GM12878 (cell line): ENCODE measurements at regions not wholly inside any gene's neighbourhood (a gene's known extent, or its start where the extent isn't known, plus 50 kb on each side); places are given as distances from the start of the nearest gene placed in this dataset.
A peak's percentile ranks its signal among the peaks of the same experiment; 100 is the strongest.

Experiments
- ATAC-seq: fragments of 200-7000 bp; cut with Tn5 transposase; 3 replicates; pipeline ENCODE4 v1.9.1; 2020; ENCODE audit warnings: mild to moderate bottlenecking, moderate library complexity
- BruUV-seq: library from RNA; stranded (reverse); fragments of 400-500 nt; replicated peaks from 2 replicates; lab custom pipeline; 2021; lab: Mats Ljungman, UMichigan
- CTCF ChIA-PET: fragments of 300-600 bp; sonication (Branson Sonifier 250); formaldehyde crosslinking; extraction: SDS; loops from one replicate; lab custom pipeline; 2021; ENCODE audit warnings: inconsistent platforms; lab: Yijun Ruan, JAX
- POLR2A ChIA-PET: fragments of 350-600 bp; formaldehyde crosslinking; extraction: SDS; loops from one replicate; lab custom pipeline; 2021; ENCODE audit warnings: inconsistent platforms; lab: Charles Lee
- RAD21 ChIA-PET: fragments of 300-600 bp; sonication (Branson Sonifier 250); formaldehyde crosslinking; loops from one replicate; lab custom pipeline; 2023; ENCODE audit warnings: antibody characterized with exemption; ENCODE audit not compliant: unreplicated experiment; lab: Charles Lee
- SMC1A ChIA-PET: fragments of 300-600 bp; sonication (Branson Sonifier 250); formaldehyde crosslinking; loops from one replicate; lab custom pipeline; 2023; ENCODE audit not compliant: unreplicated experiment, uncharacterized antibody; lab: Charles Lee
- DNase-seq: peaks from one replicate; pipeline ENCODE4 v3.0.0-alpha.2; 2011; ENCODE audit warnings: low read depth, low spot score
- FAIRE-seq: peaks from 3 replicates; lab custom pipeline; 2011; peaks lifted over from hg19 to GRCh38; lab: Jason Lieb, UNC
- H2AFZ ChIP-seq: 2 replicates; pipeline ENCODE4 v1.6.0; 2011; ENCODE audit warnings: low read depth, low read length, control low read depth; ENCODE audit not compliant: control insufficient read depth
- H3K27ac ChIP-seq: 2 replicates; pipeline ENCODE4 v1.5.1; 2011; ENCODE audit warnings: control low read depth; ENCODE audit not compliant: control insufficient read depth, insufficient read depth
- H3K27me3 ChIP-seq, 2 experiments: replicated peaks in 1 of 2; 2 replicates each; pipeline versions ENCODE4 v1.6.0 to v1.6.1; 2011; ENCODE audit warnings: low read length in 1 of 2; ENCODE audit not compliant: control insufficient read depth in 2 of 2, insufficient read depth in 2 of 2
- H3K36me3 ChIP-seq, 2 experiments: 2 replicates each; pipeline ENCODE4 v1.5.1; 2011; ENCODE audit warnings: low read length in 1 of 2; ENCODE audit not compliant: control insufficient read depth in 2 of 2, insufficient read depth in 2 of 2
- H3K4me1 ChIP-seq: 2 replicates; pipeline ENCODE4 v1.6.1; 2011; ENCODE audit warnings: mild to moderate bottlenecking, low read length, moderate library complexity, mixed read lengths; ENCODE audit not compliant: control insufficient read depth, insufficient read depth
- H3K4me2 ChIP-seq: 2 replicates; pipeline ENCODE4 v1.6.0; 2011; ENCODE audit warnings: control low read depth; ENCODE audit not compliant: control insufficient read depth, insufficient read depth
- H3K4me3 ChIP-seq: fragments of 200-600 bp; sonication (generic); 2 replicates; pipeline ENCODE4 v1.5.1; 2016
- H3K79me2 ChIP-seq: 2 replicates; pipeline ENCODE4 v1.6.0; 2011; ENCODE audit warnings: low read length; ENCODE audit not compliant: control insufficient read depth, insufficient read depth
- H3K9ac ChIP-seq: 2 replicates; pipeline ENCODE4 v1.8.0; 2011; ENCODE audit warnings: low read length, control low read depth, mixed read lengths; ENCODE audit not compliant: control insufficient read depth, insufficient read depth
- H3K9me3 ChIP-seq: replicated peaks from 3 replicates; pipeline ENCODE4 v1.5.1; 2011; ENCODE audit warnings: mild to moderate bottlenecking, low read length; ENCODE audit not compliant: control insufficient read depth, insufficient read depth
- H4K20me1 ChIP-seq: 2 replicates; pipeline ENCODE4 v1.6.0; 2011; ENCODE audit not compliant: control insufficient read depth, insufficient read depth
- ATF7 ChIP-seq: fragments of 450-650 bp; IDR thresholded peaks from 2 replicates; pipeline ENCODE4 v1.6.1; 2016; ENCODE audit warnings: low read depth, mild to moderate bottlenecking
- BMI1 ChIP-seq: fragments of 450-650 bp; IDR thresholded peaks from 2 replicates; pipeline ENCODE4 v1.6.1; 2016; ENCODE audit warnings: mild to moderate bottlenecking, moderate library complexity, borderline replicate concordance
- CHD1 ChIP-seq: IDR thresholded peaks from 2 replicates; pipeline ENCODE4 v1.6.1; 2012; ENCODE audit warnings: low read depth, low read length, improper control_type of control experiment
- ESRRA ChIP-seq: IDR thresholded peaks from 2 replicates; pipeline ENCODE4 v1.6.1; 2012; ENCODE audit warnings: mild to moderate bottlenecking, low read length, improper control_type of control experiment
- JUNB ChIP-seq: IDR thresholded peaks from 2 replicates; pipeline ENCODE4 v1.6.1; 2016; ENCODE audit warnings: antibody characterized with exemption, mild to moderate bottlenecking
- MTA2 ChIP-seq: fragments of 450-650 bp; IDR thresholded peaks from 2 replicates; pipeline ENCODE4 v1.6.1; 2016; ENCODE audit warnings: low read depth, mild to moderate bottlenecking, moderate library complexity
- NKRF ChIP-seq: fragments of 450-650 bp; conservative IDR thresholded peaks from 2 replicates; pipeline ENCODE4 v1.6.1; 2017; ENCODE audit warnings: mild to moderate bottlenecking, moderate library complexity
- PAX5 ChIP-seq: IDR thresholded peaks from 2 replicates; pipeline ENCODE4 v1.6.1; 2011; ENCODE audit warnings: low read depth, low read length, borderline replicate concordance
- PML ChIP-seq: IDR thresholded peaks from 2 replicates; pipeline ENCODE4 v1.6.1; 2012; ENCODE audit warnings: low read length, inconsistent platforms
- POLR2A ChIP-seq: IDR thresholded peaks from 2 replicates; pipeline ENCODE4 v1.6.1; 2011; ENCODE audit warnings: low read depth, mild to moderate bottlenecking, low read length
- ZBTB11 ChIP-seq: fragments of 450-650 bp; formaldehyde crosslinking; IDR thresholded peaks from 2 replicates; pipeline ENCODE4 v1.5.0; 2022; ENCODE audit warnings: mild to moderate bottlenecking, missing genetic modification characterization
- WGBS: methylation state at CpG from one replicate; pipeline ENCODE4 v1.1.6; 2016; ENCODE audit warnings: low lambda C conversion rate; ENCODE audit not compliant: insufficient replicate concordance, insufficient coverage; ENCODE audit errors: missing lambda C conversion rate; 5-methylcytosine and 5-hydroxymethylcytosine counted together
- in situ Hi-C: fragments of 300-500 bp; cut with MboI; formaldehyde crosslinking; loops from 9 replicates; pipeline ENCODE4 v1.14.3; 2018; ENCODE audit warnings: mixed read lengths
- intact Hi-C: fragments of 100-400 bp; cut with micrococcal nuclease; formaldehyde crosslinking; loops from one replicate; pipeline ENCODE4 v1.14.2; 2022; ENCODE audit not compliant: unreplicated experiment
- TF ChIP-seq, protein P1 (sequence below): fragments of 450-650 bp; IDR thresholded peaks from 2 replicates; pipeline ENCODE4 v1.6.1; 2017; ENCODE audit warnings: mild to moderate bottlenecking, moderate library complexity
- TF ChIP-seq, protein P2 (sequence below): IDR thresholded peaks from 2 replicates; pipeline ENCODE4 v1.6.1; 2012; ENCODE audit warnings: low read depth, low read length, improper control_type of control experiment

DNA sequence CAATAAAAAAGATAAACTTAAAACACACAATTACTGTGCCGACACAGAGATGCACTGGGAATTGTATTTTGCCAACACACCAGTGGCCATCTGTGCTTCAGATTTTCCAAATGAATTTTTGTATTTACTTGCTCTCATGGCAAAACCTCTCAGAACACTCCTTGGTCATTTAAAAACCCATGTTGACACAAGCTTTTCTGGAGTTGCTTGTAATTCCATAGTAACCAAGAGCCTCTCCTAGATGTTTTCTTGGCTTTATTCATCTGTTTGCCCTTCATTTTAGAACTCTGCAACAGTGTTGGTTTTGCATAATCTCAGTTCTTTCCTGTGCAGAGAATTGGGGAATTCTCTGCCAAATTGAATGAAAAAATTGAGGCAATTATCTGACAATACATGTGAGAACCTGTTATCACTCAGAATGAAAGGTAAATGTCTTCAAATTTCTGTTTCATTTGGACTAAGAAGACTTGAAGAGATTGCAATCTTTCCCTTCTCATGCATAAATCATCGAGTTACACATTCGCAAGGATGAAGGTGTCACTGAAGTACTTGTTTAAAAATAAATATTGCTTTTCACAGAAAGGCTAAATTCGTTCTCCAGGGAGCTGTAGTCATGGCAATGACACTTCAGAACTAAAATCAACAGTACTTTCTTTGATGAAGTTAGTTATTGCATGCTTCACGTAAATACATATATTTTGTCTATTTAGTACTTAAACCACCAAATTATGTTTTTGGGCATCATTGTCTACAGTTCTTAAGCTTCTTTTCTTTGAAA, 301.8 kb upstream of the CTSO start:
- 19% methylated on average over 5 of the region's 5 CpGs for WGBS
- ChIA-PET CTCF (no interaction called here), RAD21 (interaction anchor here (1.1 kb wide), 1 partner anchor 86 kb away, joined by 3 read pairs; no protein-coding TSS in a partner anchor), SMC1A (interaction anchor here (1.0 to 1.3 kb wide), 2 partner anchors 67 to 83 kb away, joined by 3 read pairs; no protein-coding TSS in a partner anchor), POLR2A (no interaction called here)
- H2AFZ ChIP-seq = no peak overlapping the region
- H3K4me3 ChIP-seq = no peak overlapping the region
- no peaks in the 10 kb centered on the region for H3K27me3 ChIP-seq
- no peaks in the 10 kb centered on the region for H4K20me1 ChIP-seq
- no peaks in the 10 kb centered on the region for H3K9me3 ChIP-seq
- no peak overlapping the region for H3K4me2 ChIP-seq
- intact Hi-C loops (no loop called here), in situ Hi-C loops (no loop called here)
- H3K9ac ChIP-seq = no peak overlapping the region
- no TSS peak for BruUV-seq
- FAIRE-seq (no peak), ATAC-seq (no peak), DNase-seq (no peak)
- no peaks in the 10 kb centered on the region for H3K4me1 ChIP-seq
- no peaks in the 10 kb centered on the region for H3K79me2 ChIP-seq
- no peaks in the 10 kb centered on the region for H3K36me3 ChIP-seq
- H3K27ac ChIP-seq = no peak overlapping the region
- TF ChIP-seq BMI1 (no peak), ATF7 (no peak), MTA2 (peak; percentile 31; the same call in 1 of the 2 replicates), NKRF (no peak), ZBTB11 (CRISPR knock-in tag) (no peak), ESRRA (no peak), CHD1 (no peak), JUNB (peak; percentile 35; the same call in 1 of the 2 replicates), PML (no peak), PAX5 (no peak), POLR2A (no peak)
- TF ChIP-seq, protein P1, sequence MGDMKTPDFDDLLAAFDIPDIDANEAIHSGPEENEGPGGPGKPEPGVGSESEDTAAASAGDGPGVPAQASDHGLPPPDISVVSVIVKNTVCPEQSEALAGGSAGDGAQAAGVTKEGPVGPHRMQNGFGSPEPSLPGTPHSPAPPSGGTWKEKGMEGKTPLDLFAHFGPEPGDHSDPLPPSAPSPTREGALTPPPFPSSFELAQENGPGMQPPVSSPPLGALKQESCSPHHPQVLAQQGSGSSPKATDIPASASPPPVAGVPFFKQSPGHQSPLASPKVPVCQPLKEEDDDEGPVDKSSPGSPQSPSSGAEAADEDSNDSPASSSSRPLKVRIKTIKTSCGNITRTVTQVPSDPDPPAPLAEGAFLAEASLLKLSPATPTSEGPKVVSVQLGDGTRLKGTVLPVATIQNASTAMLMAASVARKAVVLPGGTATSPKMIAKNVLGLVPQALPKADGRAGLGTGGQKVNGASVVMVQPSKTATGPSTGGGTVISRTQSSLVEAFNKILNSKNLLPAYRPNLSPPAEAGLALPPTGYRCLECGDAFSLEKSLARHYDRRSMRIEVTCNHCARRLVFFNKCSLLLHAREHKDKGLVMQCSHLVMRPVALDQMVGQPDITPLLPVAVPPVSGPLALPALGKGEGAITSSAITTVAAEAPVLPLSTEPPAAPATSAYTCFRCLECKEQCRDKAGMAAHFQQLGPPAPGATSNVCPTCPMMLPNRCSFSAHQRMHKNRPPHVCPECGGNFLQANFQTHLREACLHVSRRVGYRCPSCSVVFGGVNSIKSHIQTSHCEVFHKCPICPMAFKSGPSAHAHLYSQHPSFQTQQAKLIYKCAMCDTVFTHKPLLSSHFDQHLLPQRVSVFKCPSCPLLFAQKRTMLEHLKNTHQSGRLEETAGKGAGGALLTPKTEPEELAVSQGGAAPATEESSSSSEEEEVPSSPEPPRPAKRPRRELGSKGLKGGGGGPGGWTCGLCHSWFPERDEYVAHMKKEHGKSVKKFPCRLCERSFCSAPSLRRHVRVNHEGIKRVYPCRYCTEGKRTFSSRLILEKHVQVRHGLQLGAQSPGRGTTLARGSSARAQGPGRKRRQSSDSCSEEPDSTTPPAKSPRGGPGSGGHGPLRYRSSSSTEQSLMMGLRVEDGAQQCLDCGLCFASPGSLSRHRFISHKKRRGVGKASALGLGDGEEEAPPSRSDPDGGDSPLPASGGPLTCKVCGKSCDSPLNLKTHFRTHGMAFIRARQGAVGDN = no peak
- TF ChIP-seq, protein P2, sequence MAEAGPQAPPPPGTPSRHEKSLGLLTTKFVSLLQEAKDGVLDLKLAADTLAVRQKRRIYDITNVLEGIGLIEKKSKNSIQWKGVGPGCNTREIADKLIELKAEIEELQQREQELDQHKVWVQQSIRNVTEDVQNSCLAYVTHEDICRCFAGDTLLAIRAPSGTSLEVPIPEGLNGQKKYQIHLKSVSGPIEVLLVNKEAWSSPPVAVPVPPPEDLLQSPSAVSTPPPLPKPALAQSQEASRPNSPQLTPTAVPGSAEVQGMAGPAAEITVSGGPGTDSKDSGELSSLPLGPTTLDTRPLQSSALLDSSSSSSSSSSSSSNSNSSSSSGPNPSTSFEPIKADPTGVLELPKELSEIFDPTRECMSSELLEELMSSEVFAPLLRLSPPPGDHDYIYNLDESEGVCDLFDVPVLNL = no peak
